ENCODE measurements at regions not wholly inside any gene's neighbourhood (a gene's known extent, or its start where the extent isn't known, plus 50 kb on each side); places are given as distances from the start of the nearest gene placed in this dataset.

DNA sequence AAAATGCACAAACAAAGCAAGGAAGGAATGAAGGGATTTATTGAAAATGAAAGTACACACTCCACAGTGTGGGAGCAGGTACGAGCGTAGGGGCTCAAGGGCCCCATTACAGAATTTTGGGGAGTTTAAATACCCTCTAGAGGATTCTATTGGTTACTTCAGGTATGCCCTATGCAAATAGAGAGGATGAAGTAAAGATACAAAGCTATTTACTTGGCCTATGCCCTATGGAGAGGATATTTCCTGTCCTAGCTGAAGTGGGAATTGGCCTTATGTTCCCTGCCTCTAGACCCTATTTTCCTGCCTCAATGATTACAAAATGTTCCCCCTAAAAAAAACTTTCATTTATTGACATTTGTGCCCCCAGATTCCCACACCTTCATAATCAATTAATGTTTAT lies 59.7 kb upstream of the ASIP start:
- Mint-ChIP-seq H3K4me1 (ENCODE audit: low read depth) (no peaks in the 10 kb centered on the region), H3K4me3 (no peak overlapping the region), H3K27ac (no peak overlapping the region), H3K9me3 (no peaks in the 10 kb centered on the region), H3K36me3 (ENCODE audit: low read depth) (no peaks in the 10 kb centered on the region), H3K27me3 (peaks cover 9% of the 10 kb centered on the region)
- ChIA-PET CTCF (interaction anchor here (1.9 kb wide), 1 partner anchor 10 kb away, joined by 4 read pairs; no protein-coding TSS in a partner anchor), POLR2A (no interaction called here)
- intact Hi-C loops (cut with micrococcal nuclease) = no loop called here
- ATAC-seq (no peak), DNase-seq (no peak)
- TF ChIP-seq, protein P1, sequence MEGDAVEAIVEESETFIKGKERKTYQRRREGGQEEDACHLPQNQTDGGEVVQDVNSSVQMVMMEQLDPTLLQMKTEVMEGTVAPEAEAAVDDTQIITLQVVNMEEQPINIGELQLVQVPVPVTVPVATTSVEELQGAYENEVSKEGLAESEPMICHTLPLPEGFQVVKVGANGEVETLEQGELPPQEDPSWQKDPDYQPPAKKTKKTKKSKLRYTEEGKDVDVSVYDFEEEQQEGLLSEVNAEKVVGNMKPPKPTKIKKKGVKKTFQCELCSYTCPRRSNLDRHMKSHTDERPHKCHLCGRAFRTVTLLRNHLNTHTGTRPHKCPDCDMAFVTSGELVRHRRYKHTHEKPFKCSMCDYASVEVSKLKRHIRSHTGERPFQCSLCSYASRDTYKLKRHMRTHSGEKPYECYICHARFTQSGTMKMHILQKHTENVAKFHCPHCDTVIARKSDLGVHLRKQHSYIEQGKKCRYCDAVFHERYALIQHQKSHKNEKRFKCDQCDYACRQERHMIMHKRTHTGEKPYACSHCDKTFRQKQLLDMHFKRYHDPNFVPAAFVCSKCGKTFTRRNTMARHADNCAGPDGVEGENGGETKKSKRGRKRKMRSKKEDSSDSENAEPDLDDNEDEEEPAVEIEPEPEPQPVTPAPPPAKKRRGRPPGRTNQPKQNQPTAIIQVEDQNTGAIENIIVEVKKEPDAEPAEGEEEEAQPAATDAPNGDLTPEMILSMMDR (IDR thresholded peaks at IDR 0.05) = no peak

DNA sequence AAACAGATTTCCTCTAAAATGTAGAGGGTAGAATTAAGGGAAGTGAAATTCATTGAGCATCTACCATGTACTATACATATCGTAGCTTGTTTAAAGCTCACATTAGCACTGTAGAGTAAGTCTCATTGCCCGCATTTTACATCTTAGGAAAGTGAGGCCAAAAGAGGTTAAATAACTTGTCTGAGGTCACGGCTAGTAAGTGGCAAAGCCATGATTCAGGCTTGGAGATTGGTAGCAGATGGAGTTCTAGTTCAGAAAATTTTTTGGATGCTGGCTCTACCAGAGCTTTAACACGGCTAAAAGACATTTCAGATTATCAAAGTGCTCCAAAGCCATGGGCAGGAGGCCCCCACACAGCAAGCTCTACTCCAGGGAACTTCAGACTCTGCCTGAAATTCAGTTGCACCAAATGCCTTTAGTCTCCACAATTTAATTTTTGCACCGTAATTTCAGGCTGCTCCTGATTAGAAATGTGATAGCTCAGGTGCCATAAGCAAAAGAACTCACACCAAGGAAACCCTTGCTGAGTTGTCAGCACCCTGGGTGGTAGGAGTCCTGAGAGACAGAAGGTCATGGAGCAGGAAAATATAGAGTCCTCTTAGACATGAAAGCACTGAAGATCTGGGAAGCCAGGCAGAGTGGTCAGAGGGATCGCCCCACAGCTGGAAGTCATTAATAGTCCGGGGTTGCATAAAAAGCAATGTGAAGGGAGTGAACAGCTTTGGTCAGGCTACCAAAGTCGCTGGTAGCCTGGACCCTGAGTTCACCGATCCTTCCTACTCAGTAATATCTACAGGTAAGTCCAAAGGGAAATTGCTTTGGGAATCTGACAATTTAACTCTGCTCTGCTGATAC lies 55.2 kb upstream of the ASIP start:
- Mint-ChIP-seq H3K36me3 (ENCODE audit: low read depth) (no peaks in the 10 kb centered on the region), H3K27me3 (peaks cover 13% of the 10 kb centered on the region), H3K9me3 (no peaks in the 10 kb centered on the region), H3K4me3 (no peak overlapping the region), H3K27ac (no peak overlapping the region), H3K4me1 (ENCODE audit: low read depth) (no peaks in the 10 kb centered on the region)
- intact Hi-C loops (cut with micrococcal nuclease) = no loop called here
- DNase-seq (no peak), ATAC-seq (no peak)
- TF ChIP-seq, protein P1 (IDR thresholded peaks at IDR 0.05) = no peak
- CTCF ChIA-PET = no interaction called here
- POLR2A ChIA-PET = interaction anchor here (0.6 to 1.0 kb wide), 2 partner anchors 10 to 75 kb away, joined by 3 read pairs; no protein-coding TSS in a partner anchor

DNA sequence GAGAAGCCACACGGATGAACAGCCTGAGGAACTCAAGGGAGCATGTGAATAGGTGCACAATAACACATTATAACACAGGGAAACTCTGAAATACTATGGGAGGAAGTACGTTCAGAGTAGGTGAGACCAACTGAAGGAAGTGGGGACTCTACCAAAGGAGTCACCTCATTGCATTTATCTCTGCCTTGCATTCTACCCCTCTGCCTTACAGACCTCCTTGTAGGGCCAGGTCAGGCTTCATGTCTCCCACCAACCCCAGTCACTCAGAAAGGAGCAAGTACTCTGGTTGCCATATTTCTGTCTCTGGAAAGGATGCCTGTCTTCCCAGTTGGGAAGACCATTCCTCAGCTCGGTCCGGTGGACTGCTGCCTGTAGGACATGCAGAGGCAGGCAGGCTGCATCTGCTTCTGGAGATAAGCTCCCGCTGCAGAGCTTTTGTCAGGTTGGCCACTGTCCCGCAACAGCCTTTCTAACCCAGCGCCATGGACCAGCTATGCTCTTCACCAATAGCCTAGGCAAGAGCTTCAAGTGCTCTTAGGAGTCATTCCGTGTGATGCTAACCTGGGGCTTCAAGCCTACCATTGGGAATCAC lies 51.6 kb upstream of the ASIP start:
- H3K27me3 Mint-ChIP-seq = peaks cover 7% of the 10 kb centered on the region
- POLR2A ChIA-PET = no interaction called here

DNA sequence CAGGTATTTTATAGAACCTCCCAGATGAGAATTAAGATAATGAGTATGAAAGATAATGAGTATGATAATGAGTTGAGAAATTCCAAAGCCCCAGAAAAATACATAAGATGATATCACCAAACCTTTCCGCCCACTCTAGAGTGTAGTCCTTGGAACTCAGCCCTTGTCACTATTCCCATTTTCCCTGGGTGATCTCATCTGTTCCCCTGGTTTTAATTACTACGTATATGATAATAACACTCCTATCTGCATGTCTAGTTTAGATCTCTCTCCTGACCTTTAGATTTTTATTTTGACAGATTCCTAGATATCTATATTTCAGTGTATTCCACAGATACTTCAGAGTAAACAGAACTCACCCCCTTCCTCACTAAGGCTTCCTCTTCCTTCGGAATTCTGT lies 51.0 kb upstream of the ASIP start:
- peaks cover 2% of the 10 kb centered on the region for H3K4me1 Mint-ChIP-seq (ENCODE audit: low read depth)
- no peak overlapping the region for H3K27ac Mint-ChIP-seq
- DNase-seq (no peak), ATAC-seq (no peak)
- peaks cover 6% of the 10 kb centered on the region for H3K27me3 Mint-ChIP-seq
- TF ChIP-seq, protein P1 (IDR thresholded peaks at IDR 0.05) = no peak
- intact Hi-C loops (cut with micrococcal nuclease) = no loop called here
- H3K36me3 Mint-ChIP-seq (ENCODE audit: low read depth) = no peaks in the 10 kb centered on the region
- CTCF ChIA-PET = interaction anchor here (0.7 to 2.6 kb wide), 14 partner anchors 11 to 579 kb away, joined by 3 to 9 read pairs (median 3); no protein-coding TSS in a partner anchor
- H3K4me3 Mint-ChIP-seq = no peak overlapping the region
- POLR2A ChIA-PET = no interaction called here
- no peaks in the 10 kb centered on the region for H3K9me3 Mint-ChIP-seq

More for the DNA sequence above, 51.6 kb upstream of the ASIP start:
- H3K4me1 Mint-ChIP-seq (ENCODE audit: low read depth) = peaks cover 2% of the 10 kb centered on the region
- intact Hi-C loops (cut with micrococcal nuclease) = no loop called here
- H3K9me3 Mint-ChIP-seq = no peaks in the 10 kb centered on the region
- no peak overlapping the region for H3K4me3 Mint-ChIP-seq
- CTCF ChIA-PET = interaction anchor here (0.5 to 2.6 kb wide), 5 partner anchors 15 to 123 kb away, joined by 3 to 9 read pairs (median 5); no protein-coding TSS in a partner anchor
- H3K27ac Mint-ChIP-seq = no peak overlapping the region
- H3K36me3 Mint-ChIP-seq (ENCODE audit: low read depth) = no peaks in the 10 kb centered on the region
- no peak for ATAC-seq
- TF ChIP-seq, protein P1 (IDR thresholded peaks at IDR 0.05) = no peak
- no peak for DNase-seq

DNA sequence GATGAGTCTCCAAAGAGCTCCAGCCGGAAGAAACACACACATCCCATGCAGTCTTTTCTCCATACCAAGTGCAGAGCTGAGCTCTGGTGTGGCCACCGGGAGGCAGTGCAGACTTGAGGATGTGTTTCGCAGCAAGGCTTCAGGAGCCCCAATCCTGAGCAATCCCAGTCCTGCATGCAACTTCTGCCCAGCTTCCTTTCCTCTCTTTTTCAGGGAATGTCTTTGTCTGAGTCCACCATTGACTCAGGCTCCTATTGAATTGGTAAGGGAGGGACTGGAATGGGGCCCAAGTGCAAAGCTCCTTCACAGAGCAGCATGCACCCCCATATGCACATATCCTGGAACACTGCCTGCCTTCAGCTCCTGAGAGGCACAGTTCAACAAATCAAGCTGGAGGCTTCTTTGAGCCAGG lies 50.5 kb upstream of the ASIP start:
- POLR2A ChIA-PET = no interaction called here
- H3K4me1 Mint-ChIP-seq (ENCODE audit: low read depth) = peaks cover 2% of the 10 kb centered on the region
- peak; percentile 57 for DNase-seq
- TF ChIP-seq, protein P1 (IDR thresholded peaks at IDR 0.05) = peak; percentile 37
- no peak overlapping the region for H3K27ac Mint-ChIP-seq
- intact Hi-C loops (cut with micrococcal nuclease) = no loop called here
- no peak overlapping the region for H3K4me3 Mint-ChIP-seq
- no peaks in the 10 kb centered on the region for H3K9me3 Mint-ChIP-seq
- ATAC-seq = peak; percentile 49
- H3K27me3 Mint-ChIP-seq = peaks cover 8% of the 10 kb centered on the region
- CTCF ChIA-PET = interaction anchor here (0.7 to 2.6 kb wide), 17 partner anchors 8 to 578 kb away, joined by 3 to 9 read pairs (median 3); no protein-coding TSS in a partner anchor
- no peaks in the 10 kb centered on the region for H3K36me3 Mint-ChIP-seq (ENCODE audit: low read depth)
